ENCODE measurements at regions not wholly inside any gene's neighbourhood (a gene's known extent, or its start where the extent isn't known, plus 50 kb on each side); places are given as distances from the start of the nearest gene placed in this dataset.
"Not testable (repeated sequence)": the region's sequence is repeated elsewhere in the genome, so short reads cannot be mapped to it uniquely, and the experiment has no call there.

GRCh38 chr1:235059221-235059620 is 69.4 kb downstream of the TOMM20 start:
- DNase-seq (ENCODE audit: low read depth in 2 of 2, low spot score in 1 of 2): no peak

GRCh38 chr1:235058695-235059094 is 69.9 kb downstream of the TOMM20 start:
- no peak for DNase-seq (ENCODE audit: low read depth in 2 of 2, low spot score in 1 of 2)

GRCh38 chr1:235057385-235058306 is 71.0 kb downstream of the TOMM20 start:
- DNase-seq (ENCODE audit: low read depth in 2 of 2, low spot score in 1 of 2): no peak

- DNase-seq (ENCODE audit: low read depth in 2 of 2, low spot score in 1 of 2): no peak
These were observed 71.7 kb downstream of the TOMM20 start for GRCh38 chr1:235056937-235057336.

- no peak for DNase-seq (ENCODE audit: low read depth in 2 of 2, low spot score in 1 of 2)
These were observed 73.7 kb downstream of the TOMM20 start for GRCh38 chr1:235054936-235055335.

- DNase-seq (ENCODE audit: low read depth in 2 of 2, low spot score in 1 of 2): no peak
These were observed 74.2 kb downstream of the TOMM20 start for GRCh38 chr1:235054466-235054865.

GRCh38 chr1:235052067-235053008 is 76.3 kb downstream of the TOMM20 start:
- no peak for DNase-seq (ENCODE audit: low read depth in 2 of 2, low spot score in 1 of 2)

GRCh38 chr1:235051521-235051920 is 77.1 kb downstream of the TOMM20 start:
- DNase-seq (ENCODE audit: low read depth in 2 of 2, low spot score in 1 of 2): no peak

- DNase-seq (ENCODE audit: low read depth in 2 of 2, low spot score in 1 of 2): no peak
These were observed 77.7 kb downstream of the TOMM20 start for GRCh38 chr1:235050911-235051360.

GRCh38 chr1:235049716-235050378 is 78.8 kb downstream of the TOMM20 start:
- DNase-seq (ENCODE audit: low read depth in 2 of 2, low spot score in 1 of 2): not testable (repeated sequence)

- DNase-seq (ENCODE audit: low read depth in 2 of 2, low spot score in 1 of 2): no peak
These were observed 79.4 kb downstream of the TOMM20 start for GRCh38 chr1:235049217-235049616.

- no peak for DNase-seq (ENCODE audit: low read depth in 2 of 2, low spot score in 1 of 2)
These were observed 81.2 kb downstream of the TOMM20 start for GRCh38 chr1:235047331-235047871.

GRCh38 chr1:235045921-235046601 is 82.6 kb downstream of the TOMM20 start:
- no peak for DNase-seq (ENCODE audit: low read depth in 2 of 2, low spot score in 1 of 2)

- DNase-seq (ENCODE audit: low read depth in 2 of 2, low spot score in 1 of 2): no peak
These were observed 83.5 kb downstream of the TOMM20 start for GRCh38 chr1:235045034-235045690.

GRCh38 chr1:235043234-235043633 is 85.4 kb downstream of the TOMM20 start:
- DNase-seq (ENCODE audit: low read depth in 2 of 2, low spot score in 1 of 2): no peak

GRCh38 chr1:235038701-235039100 is 89.9 kb downstream of the TOMM20 start:
- no peak for DNase-seq (ENCODE audit: low read depth in 2 of 2, low spot score in 1 of 2)

GRCh38 chr1:235035928-235036327 is 92.7 kb downstream of the TOMM20 start:
- DNase-seq (ENCODE audit: low read depth in 2 of 2, low spot score in 1 of 2): no peak

- DNase-seq (ENCODE audit: low read depth in 2 of 2, low spot score in 1 of 2): no peak
These were observed 97.6 kb downstream of the TOMM20 start for GRCh38 chr1:235030919-235031596.

GRCh38 chr1:235027862-235028250 is 100.8 kb downstream of the TOMM20 start:
- DNase-seq (ENCODE audit: low read depth in 2 of 2, low spot score in 1 of 2): no peak

Data from stimulated activated CD8-positive, alpha-beta memory T cell treated with anti-CD3 and anti-CD28 coated beads, Interleukin-4, amount 100 ng/mL, for 4 hours (primary cell).